ENCODE measurements at regions not wholly inside any gene's neighbourhood (a gene's known extent, or its start where the extent isn't known, plus 50 kb on each side); places are given as distances from the start of the nearest gene placed in this dataset.
A peak's percentile ranks its signal among the peaks of the same experiment; 100 is the strongest.

DNA sequence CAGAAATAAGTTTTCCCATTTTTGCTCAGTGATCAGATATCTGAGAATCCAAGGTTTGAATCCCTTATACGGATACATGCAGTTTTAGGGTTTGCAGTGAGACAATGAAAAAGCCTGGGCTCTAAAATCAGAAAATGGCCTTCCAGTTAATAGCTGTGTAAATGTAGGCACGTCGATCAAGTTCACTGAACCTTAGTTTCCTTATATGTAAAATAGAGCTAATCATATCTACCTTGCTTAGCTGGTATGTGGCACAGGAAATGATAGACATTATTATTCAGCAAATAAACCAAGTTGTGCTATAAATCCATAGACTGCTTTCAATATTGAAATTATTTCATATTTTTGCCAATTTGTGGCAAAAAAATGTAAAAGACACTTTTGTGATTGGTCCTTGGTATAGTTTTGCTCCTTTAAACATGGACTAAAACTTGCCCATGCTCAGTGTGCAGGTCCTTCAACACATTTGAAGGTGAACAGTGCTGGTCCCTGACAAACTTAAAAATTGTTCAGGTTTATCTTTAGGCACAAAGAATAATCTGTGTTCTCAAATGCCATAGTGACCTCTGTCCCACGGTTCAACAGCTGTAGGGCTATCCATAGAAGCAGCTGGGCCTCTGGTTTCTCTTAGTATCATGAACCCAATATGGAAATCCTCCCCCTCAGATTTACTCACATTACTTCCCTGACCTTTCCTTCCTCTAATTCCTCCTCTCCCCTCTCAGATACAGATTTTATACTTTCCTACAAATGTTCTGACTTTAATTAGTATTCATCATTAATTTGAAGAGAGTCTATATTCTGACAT, 51.0 kb downstream of the CCDC54 start:
- no peak for DNase-seq

DNA sequence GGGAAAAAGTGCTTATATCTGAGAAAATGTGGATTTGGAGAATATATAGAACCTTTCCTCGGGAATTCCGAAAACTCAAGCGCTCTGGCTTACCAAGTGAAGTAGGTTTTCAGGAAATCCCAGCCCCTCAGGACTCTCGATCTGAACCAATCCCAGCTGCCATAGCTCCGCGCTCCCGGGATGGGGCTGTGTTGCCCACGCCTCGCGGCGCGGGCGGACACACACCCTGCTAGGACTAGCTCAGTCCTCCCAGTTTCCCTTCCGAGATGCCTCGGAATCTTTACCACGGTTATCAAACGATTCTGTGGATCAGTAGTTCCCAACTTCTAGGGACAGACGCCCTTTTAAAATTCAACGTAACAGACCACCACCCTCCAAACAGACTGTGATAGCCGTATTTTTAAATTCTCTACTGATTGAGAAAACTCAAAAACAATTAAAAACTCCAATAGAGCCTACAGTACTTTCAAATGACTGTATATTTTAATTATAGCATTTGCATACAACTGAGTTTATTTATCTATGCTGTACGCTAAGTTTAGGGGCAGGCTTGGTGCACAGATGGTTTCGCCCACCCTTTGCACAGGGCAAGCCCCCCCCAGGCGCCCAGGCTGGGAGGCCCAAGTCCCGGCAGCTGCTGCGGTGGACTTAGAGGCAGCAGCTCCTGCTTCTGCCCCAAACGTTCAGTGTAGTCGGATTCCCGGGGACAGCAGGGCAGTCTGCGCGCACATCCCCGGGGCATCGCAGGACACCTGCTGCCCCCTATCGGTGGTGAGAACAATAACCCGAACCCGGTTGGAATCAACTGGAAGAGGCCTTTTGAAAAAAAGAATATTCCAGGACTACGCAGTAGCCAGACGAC, 52.3 kb downstream of the CCDC54 start:
- DNase-seq = peak; percentile 39

DNA sequence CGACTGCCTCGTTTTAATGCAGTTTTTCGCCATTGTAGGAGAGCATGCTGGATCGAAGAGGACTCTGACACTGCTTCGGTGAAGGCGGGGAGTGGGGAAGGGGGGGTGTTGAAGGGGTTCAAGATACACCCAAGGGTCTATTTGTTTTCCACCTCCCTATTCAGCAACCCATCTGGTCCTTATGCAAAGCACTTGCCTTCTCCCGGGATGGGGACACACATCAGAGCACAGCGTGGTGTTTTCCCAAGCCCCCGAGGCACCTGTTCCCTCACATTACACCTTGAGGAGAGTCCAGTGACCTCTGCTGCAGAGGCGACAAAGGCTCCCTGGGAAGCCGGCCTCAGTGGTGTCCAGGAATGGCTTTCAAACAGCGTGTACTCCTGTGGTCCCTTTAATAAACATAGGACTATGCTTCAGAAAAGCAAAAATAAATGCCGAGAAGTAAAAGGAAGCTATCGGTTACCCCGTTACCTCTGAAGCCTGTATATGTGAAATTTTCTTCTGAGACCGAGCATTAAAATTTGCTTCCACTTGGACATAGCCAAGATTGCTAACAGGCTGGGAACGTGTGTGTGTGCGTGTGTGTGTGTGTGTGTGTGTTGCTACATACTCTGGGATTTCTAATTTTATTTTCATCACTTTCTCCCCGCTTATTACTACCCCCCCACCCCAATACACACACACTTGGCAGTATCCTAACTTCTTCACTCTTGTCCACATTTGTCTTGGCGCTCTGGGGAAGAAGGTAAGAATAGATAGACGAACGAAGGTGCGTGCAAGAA, 53.2 kb downstream of the CCDC54 start:
- DNase-seq = no peak

DNA sequence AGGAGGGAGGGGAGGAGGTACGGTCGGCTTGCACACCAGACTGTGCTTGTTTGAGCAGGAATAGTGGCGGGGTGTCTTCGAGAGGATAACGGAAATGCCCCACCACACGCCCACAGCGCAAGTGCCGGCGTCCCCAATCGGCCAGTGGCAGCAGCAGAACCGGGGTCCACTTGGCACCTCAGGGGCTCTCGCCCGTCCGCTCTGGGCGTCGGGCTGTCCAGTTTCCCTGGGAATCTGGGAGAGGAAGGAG, 53.7 kb downstream of the CCDC54 start:
- no peak for DNase-seq

DNA sequence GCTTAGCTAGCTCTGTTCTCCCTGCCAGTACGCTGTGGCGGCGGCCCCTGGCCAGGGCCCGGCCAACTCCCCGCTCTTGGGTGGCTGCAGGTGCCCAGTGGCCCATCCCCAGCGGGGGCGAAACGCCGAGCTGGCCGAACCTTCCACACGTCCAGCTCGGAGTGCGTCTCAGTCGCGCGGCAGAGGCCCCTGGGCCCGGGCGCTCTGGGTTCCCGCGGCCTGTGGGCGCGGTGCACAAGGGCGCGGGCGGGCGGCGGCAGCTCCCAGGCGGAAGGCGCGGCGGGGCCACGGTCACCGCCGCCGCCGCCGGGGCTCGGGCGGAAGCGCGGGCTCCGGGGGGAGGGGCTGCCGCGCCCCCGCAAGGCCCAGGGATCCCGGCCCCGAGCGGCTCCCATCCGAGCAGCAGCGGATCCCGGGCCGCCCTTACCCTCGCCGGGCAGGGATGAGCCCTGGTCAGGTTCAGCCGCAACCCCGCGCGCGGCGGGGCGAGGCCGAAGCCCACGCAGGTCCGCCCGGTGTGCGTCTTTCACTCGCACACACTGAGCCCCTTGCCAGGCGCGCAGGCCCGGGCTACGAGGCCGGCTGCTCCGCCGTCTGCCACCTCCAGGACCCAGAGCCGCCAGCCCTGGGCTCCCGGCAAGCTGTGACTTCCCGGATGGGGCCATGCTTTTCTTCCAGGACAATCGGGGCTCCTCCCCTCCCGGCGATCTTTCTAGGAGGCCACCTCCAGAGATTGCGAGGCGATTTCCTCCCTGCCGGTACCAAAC, 54.2 kb downstream of the CCDC54 start:
- peak; percentile 26 for DNase-seq

DNA sequence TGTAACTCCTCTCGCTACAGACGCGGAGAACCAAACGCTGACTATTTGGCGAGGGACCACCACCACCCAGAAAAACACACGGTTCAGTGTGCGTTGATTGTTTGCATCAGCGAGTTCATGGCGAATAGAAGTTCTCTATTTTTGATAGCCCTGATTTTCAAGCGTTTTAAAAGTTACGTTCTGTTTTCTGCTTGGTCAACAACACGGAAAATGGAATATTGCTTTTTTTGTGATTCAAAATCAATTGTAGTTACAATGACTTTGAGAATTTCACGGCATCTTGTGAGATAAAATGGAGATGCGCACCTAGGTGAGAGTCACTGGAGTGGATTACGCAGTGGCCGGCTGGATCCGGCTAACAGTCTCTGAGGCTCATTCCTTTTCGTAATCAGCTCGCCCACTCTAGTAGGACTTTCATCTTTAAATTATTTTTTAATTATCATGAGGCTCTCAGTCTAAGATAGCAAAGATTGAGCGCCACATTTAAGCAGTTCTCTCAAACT, 54.8 kb downstream of the CCDC54 start:
- DNase-seq = no peak

DNA sequence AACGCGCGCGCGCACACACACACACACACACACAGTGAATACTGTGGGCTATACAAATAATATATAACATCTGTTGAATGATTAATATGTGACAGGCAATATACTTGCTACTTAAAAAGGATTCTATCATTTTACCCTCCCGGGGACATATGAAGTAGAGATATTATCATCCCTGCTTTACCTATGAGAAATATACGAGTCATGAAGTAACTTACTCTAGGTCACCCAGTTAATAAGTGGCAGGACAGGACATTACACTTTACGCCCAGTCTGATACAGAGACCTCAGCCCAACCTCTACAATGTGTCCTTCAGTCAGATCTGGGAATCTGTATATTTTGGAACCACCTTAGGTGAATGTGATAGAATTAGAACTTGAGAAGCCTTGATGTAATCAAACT, 55.4 kb downstream of the CCDC54 start:
- no peak for DNase-seq

DNA sequence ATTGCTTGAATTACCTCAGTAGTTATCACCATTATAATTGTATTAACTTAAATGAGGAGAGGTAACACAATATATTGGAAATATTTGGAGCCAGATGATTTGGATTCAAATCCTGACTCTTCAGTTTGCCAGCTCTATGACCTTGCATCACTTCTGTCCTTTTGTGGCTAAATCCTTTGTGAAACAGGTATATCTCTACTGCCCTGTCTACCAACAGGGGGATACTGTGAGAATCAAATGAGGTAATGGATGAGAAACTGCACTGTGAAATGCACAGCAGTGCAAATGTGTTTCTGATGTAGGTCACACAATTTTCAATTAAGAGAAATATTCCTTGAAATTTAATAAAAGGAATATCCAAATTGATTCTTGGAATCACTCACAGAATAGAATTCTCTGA, 58.8 kb downstream of the CCDC54 start:
- DNase-seq = no peak

DNA sequence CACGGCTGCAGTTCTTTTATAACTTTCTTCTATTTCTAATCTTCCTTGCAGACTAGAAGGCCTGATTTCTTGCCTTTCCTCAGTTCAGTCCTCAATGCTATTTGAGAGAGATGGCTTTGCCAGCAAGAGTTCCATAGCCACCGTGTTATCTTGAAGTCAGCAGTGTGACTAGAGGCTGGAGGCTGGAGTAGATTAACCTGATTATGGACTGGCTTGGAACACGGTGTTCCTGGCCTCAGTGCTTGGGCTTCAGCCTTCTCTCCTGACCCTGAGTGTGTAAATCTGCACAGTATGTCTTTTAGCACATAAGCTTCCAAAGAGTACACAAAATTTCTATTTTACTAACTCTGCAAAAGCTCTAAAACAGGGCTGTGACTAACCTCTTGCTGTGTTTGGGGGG, 61.4 kb downstream of the CCDC54 start:
- DNase-seq = no peak

DNA sequence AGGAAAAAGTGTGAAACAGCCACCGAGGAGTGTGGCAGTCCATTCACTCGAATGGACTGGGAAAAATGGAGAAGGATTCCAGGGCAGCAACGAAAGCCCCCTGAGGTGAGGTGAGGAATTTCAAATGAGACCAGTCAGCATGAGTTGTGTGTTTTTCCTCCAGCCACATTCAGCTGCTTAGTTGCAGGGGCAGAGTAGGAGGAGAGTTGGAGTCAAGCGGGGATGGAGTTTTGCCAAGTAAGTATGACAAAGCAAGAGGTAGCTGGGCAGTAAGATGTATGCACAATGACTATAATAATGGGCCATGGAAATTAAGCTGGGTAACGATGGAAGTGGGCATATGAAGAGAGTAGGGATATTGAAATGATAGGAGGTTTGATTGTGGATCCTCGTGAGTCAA, 64.4 kb downstream of the CCDC54 start:
- no peak for DNase-seq

DNA sequence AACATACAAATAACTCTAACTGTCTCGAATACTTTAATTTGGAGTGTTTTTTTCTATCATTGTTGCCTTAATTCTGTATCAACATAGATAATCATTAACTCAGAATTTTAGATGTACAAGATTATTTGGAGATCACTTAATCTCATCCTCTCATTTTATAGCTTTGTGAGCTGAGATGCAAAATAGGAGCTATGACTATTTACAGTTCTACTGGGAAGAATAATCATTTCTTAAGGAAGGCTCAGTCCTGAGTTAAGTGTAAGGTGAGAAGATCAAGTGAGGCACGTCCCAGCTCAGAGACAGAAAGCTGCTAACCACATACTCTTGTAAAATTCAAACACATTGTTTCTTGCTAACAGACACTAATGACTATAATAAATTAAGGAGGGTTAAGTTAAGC, 66.2 kb downstream of the CCDC54 start:
- DNase-seq = no peak

DNA sequence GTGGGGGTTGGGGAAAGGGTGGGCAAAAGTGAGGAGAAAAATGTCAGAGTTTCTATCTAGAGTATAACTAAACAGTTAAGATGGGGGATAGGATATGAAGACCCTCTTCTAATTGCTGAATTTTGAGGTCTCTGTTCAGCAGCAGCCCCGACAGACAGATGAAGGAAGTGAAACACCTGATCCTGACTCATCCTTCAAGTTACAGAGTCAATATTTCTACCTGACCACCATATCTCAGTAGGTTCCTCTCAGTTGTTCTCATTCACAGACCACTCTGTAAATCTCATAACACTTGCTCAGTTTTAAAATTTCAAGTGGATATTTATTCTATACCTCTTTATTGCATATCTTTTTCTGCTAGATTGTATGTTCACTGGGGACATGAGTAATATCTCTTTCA, 69.5 kb downstream of the CCDC54 start:
- DNase-seq = no peak

DNA sequence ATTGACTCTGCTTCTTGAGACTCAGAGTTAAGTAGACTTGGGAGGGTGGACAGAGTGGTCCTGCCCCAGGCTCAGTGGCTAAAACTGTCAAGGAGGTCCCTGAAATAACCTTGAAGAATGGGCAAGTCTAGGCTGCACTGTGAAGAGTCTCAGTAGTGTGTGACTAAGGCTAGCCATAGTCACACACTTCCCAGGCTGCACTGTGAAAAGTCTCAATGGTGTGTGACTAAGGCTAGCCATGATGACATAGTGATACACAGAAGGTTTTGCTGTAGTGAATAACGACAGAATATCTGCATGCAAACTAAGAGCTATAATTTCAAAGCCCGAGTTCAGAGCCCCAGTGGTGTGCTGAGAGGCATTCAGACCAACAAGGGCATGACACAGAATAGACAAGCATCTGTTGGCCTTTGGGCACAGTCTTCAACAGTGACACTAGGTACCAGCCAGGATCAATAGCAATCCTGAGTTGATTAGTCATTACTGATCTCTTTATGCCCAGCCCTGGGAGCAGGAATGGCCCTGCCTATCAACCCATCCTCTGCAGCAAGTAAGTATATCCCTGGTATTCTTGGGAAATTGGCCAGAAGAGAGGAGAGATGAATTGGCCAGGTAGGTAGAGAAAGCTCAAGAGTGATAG, 72.4 kb upstream of the BBX start:
- no peak for DNase-seq

DNA sequence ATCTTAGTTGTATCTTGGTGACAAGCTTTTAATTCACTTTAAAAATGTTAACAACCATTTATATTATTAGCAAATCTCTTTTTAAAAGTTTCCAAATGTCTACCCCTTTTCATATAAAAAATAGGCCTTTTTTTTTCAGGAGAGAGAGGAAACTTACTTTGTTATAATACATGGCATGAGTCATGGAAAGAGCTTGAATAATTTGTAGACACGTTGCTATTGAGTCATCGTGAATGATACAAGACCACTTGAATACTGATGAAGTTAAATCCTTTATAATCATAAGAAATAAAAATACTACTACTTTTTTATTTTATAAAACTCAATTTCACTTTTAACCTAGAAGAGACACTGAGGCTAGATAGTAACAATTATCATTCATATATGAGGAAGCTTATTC, 70.3 kb upstream of the BBX start:
- no peak for DNase-seq

DNA sequence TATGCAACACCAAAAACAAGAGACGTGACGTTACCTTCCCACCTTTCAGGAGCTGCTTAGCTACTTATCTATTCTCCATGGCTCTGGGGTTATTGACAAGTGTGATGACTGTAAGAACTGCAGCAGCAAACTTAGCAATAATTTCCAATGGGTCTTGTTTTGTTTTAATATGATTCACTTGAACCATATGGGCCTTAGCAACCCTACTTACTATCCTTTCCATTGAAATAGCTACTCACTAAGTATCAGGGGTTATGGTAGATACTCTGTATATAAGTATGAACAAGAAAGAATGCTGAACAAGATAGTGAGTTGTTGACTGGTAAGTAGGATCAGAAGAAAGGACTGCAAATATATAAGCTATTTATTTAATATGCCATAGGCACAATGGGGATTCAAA, 69.3 kb upstream of the BBX start:
- no peak for DNase-seq

DNA sequence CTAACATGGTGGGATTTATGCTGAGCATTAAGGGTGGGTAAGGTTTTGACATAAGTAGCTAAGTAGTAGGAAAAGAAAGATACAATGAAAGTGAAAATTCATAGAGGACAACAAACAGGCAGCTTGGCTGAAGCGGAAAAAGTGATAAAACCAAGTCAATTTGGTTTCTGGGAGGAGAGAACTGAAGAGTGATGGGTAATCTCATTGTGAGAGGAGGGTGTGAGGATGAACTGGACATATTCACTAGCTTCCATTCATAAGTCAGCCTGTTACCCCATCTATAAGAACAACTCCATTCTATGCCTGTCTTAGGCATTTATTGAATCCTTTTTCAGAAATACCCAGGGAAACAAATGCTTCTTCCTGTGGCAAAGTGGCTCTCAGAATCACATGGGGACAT, 67.1 kb upstream of the BBX start:
- no peak for DNase-seq

DNA sequence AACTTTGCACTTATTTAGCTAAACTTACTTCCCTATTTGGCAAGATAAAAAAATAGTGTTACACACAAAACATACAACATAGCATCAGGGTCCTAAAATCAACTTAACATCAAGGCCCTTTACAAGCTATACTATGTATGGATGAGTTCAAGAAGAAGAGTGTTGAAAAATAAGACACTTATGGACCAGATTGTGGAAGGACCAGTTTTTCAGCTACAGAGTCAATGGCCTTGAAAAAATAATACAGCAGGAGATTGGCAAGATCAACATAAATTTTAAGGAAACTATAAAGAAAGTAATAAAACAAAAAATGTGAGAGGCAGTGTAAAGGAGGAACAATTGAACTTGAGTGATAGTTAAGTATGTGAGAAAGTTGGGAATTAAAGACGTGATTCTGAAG, 66.3 kb upstream of the BBX start:
- no peak for DNase-seq

DNA sequence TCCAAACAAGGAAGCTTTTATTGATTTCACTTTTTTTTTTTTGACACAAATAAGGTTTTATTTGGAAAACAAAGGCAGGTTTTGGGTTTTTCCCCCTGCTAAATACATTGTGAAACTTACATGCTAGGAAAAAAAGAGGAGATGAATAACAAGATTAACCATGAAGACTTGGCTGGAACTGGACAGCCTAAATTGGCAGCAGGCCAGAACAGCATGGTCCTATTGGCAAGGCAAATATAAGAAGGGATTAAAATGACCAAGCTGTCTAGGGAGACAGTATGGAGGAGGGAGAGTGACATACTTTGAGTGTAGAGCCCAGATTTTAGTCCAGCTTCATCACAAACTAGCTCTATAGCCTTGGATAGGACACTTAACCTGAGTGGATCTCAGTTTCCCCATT, 63.9 kb upstream of the BBX start:
- DNase-seq = no peak

DNA sequence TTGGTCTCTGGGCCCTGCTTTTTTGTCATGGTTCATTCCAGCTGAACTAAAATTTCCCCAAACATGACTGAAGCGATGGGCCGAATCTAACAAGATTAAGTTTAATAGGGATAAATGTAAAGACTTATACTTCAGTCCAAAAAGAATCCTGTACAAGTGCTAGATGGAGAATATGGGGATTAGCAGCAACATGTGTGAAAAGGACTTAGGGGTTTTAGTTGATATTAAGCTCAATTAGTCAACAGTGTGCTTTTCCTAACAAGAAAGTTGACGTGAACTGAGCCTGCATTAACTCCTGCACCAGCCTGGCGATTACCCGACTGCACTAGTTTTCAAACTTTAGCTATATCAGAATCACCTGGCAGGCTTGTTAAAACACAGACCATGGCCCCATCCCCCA, 61.0 kb upstream of the BBX start:
- DNase-seq = no peak

DNA sequence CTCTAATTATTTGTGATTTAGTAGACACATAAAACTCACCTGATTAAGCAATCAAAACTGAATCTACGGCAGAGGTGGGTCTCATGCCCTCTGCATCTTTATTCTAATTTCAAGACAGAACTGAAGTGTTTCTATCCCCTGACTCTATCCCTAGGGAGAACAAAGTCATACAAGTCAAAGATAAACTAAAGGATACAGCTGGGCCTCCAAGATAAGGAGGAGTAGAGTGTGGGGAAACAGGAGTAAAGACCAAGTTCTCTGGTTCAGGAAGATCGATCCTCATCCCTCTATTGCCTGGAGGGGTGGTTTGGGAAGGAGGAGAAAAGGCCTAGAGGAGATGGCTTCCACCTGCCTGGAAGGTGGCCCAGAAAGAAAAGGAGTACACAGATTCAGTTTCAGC, 58.7 kb upstream of the BBX start:
- DNase-seq = no peak

DNA sequence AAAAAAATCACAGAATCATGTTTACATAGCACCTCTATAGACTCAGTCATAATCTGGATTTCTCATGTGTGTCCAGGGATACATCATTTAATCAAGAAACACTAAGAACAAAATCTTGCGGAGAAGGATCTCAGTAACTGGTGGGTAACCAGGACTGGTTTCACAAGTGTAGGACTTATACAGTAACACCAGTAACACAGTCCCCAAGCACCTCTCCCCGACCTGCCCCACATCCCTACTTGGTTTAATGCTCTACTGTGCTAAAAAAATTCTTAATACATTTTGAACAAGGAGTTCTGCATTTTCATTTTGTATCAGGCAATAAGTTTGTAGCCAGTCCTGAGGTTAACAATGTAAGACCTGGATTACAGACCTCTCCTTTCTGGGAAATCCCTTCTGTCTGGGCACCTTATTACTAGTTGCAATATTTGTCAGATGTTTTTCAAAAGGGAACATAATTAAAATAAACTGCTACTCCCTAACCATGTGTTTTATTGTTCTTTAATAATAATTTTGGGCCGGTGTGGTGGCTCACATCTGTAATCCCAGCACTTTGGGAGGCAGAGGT, 57.6 kb upstream of the BBX start:
- no peak for DNase-seq

DNA sequence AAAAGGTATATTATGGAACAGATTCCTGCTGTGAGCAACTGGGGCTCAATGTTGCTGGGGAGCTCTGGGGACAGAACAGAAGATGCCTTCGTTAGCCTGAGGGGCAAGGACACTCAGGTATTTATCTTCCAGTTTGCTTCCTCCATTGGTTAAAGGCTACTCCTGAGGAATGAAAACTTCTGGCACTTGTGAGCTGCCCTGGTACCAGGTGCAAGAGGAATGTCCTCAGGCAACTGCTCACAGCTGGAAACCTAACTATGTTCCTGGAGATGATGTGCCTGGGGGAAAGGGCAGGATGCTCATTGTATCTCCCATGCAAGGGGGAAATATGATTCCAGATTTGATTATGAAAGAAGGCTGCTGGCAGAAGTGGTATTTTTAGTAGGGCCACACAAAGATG, 54.0 kb upstream of the BBX start:
- DNase-seq = no peak

Data from stimulated activated naive CD4-positive, alpha-beta T cell treated with Interleukin-2 at 50 U/mL for 16 hours (primary cell).